Cardiac muscle cell (in vitro differentiated cells and primary cell): ENCODE measurements at regions not wholly inside any gene's neighbourhood (a gene's known extent, or its start where the extent isn't known, plus 50 kb on each side); places are given as distances from the start of the nearest gene placed in this dataset.

Experiments
- DNase-seq, 2 donors: peaks; one replicate each; pipeline versions ENCODE4 v3.0.0 to v3.0.0-alpha.2; 2010 to 2017; ENCODE audit warnings: low read depth in 1 of 2, low spot score in 1 of 2
- H3K27ac ChIP-seq: fragments of 200-600 bp; sonication (generic); 2 replicates; pipeline ENCODE4 v1.5.1; 2016
- H3K27me3 ChIP-seq: fragments of 200-600 bp; sonication (generic); 2 replicates; pipeline ENCODE4 v1.6.0; 2016; ENCODE audit warnings: control low read depth
- H3K36me3 ChIP-seq: fragments of 200-600 bp; sonication (generic); 2 replicates; pipeline ENCODE4 v1.5.1; 2016; ENCODE audit warnings: control low read depth
- H3K4me1 ChIP-seq: fragments of 200-600 bp; sonication (generic); 2 replicates; pipeline ENCODE4 v1.8.1; 2017; ENCODE audit warnings: low read depth, mild to moderate bottlenecking, mixed run types
- H3K4me3 ChIP-seq: fragments of 200-600 bp; sonication (generic); 2 replicates; pipeline ENCODE4 v1.5.1; 2016; ENCODE audit warnings: mild to moderate bottlenecking
- H3K9me3 ChIP-seq: fragments of 200-600 bp; sonication (generic); 2 replicates; pipeline ENCODE4 v1.5.1; 2017; ENCODE audit warnings: low read depth, mild to moderate bottlenecking, control low read depth
- CTCF ChIP-seq: IDR thresholded peaks from 2 replicates; pipeline ENCODE4 v1.5.1; 2012; ENCODE audit warnings: low read depth, mild to moderate bottlenecking, low read length

GRCh38 chr5:26757941-26758340, 280.4 kb downstream of the CDH9 start:
- H3K9me3 ChIP-seq: no peaks in the 10 kb centered on the region
- H3K27me3 ChIP-seq: no peaks in the 10 kb centered on the region
- no peaks in the 10 kb centered on the region for H3K4me1 ChIP-seq
- no peak overlapping the region for H3K4me3 ChIP-seq
- H3K36me3 ChIP-seq: no peaks in the 10 kb centered on the region
- no peak for DNase-seq
- H3K27ac ChIP-seq: no peak overlapping the region
- TF ChIP-seq CTCF: no peak

- H3K4me1 ChIP-seq: no peaks in the 10 kb centered on the region
- TF ChIP-seq CTCF: no peak
- H3K27me3 ChIP-seq: no peaks in the 10 kb centered on the region
- no peaks in the 10 kb centered on the region for H3K36me3 ChIP-seq
- no peaks in the 10 kb centered on the region for H3K9me3 ChIP-seq
- DNase-seq: no peak
- no peak overlapping the region for H3K27ac ChIP-seq
- H3K4me3 ChIP-seq: no peak overlapping the region
Measured at GRCh38 chr5:26749829-26750228, 288.6 kb downstream of the CDH9 start.

- no peaks in the 10 kb centered on the region for H3K4me1 ChIP-seq
- DNase-seq: no peak
- H3K27ac ChIP-seq: no peak overlapping the region
- no peak for TF ChIP-seq CTCF
- H3K9me3 ChIP-seq: no peaks in the 10 kb centered on the region
- H3K27me3 ChIP-seq: no peaks in the 10 kb centered on the region
- H3K4me3 ChIP-seq: no peak overlapping the region
- no peaks in the 10 kb centered on the region for H3K36me3 ChIP-seq
Measured at GRCh38 chr5:26740182-26740581, 298.2 kb downstream of the CDH9 start.

GRCh38 chr5:26737348-26738265, 300.8 kb downstream of the CDH9 start:
- Histone ChIP-seq H3K27ac (no peak overlapping the region), H3K27me3 (no peaks in the 10 kb centered on the region), H3K4me3 (no peak overlapping the region), H3K36me3 (no peaks in the 10 kb centered on the region), H3K9me3 (no peaks in the 10 kb centered on the region), H3K4me1 (no peaks in the 10 kb centered on the region)
- TF ChIP-seq CTCF: no peak
- no peak for DNase-seq

GRCh38 chr5:26727916-26728315, 310.5 kb downstream of the CDH9 start:
- Histone ChIP-seq H3K9me3 (no peaks in the 10 kb centered on the region), H3K4me3 (no peak overlapping the region), H3K27me3 (no peaks in the 10 kb centered on the region), H3K27ac (no peak overlapping the region), H3K36me3 (no peaks in the 10 kb centered on the region), H3K4me1 (no peaks in the 10 kb centered on the region)
- no peak for TF ChIP-seq CTCF
- DNase-seq: no peak
